Kidney glomerular epithelial cell (primary cell): ENCODE measurements at regions not wholly inside any gene's neighbourhood (a gene's known extent, or its start where the extent isn't known, plus 50 kb on each side); places are given as distances from the start of the nearest gene placed in this dataset.

Experiments used
- DNase-seq: peaks from one replicate; lab custom pipeline; 2025; lab: John Stamatoyannopoulos, UW

GRCh38 chr4:65120287-65120686, 550.0 kb downstream of the EPHA5 start:
- no peak for DNase-seq

GRCh38 chr4:65102419-65102818, 567.9 kb downstream of the EPHA5 start:
- DNase-seq, result no peak

- DNase-seq, result no peak
Observed at GRCh38 chr4:65096630-65097029, 573.7 kb downstream of the EPHA5 start.

GRCh38 chr4:65089666-65090065, 580.6 kb downstream of the EPHA5 start:
- no peak for DNase-seq

- no peak for DNase-seq
Observed at GRCh38 chr4:65083076-65083475, 587.2 kb downstream of the EPHA5 start.

GRCh38 chr4:65071564-65071963, 598.7 kb downstream of the EPHA5 start:
- no peak for DNase-seq

GRCh38 chr4:65069177-65069576, 601.1 kb downstream of the EPHA5 start:
- no peak for DNase-seq

GRCh38 chr4:65066106-65066505, 604.2 kb downstream of the EPHA5 start:
- no peak for DNase-seq

GRCh38 chr4:65063601-65064000, 606.7 kb downstream of the EPHA5 start:
- no peak for DNase-seq

- DNase-seq, result no peak
Observed at GRCh38 chr4:65050786-65051185, 619.5 kb downstream of the EPHA5 start.

- peak; percentile 8 for DNase-seq
Observed at GRCh38 chr4:65046192-65047133, 623.8 kb downstream of the EPHA5 start.

GRCh38 chr4:65033899-65034298, 624.6 kb upstream of the TECRL start:
- no peak for DNase-seq

- no peak for DNase-seq
Observed at GRCh38 chr4:65028592-65028991, 619.3 kb upstream of the TECRL start.

GRCh38 chr4:65023883-65024670, 614.8 kb upstream of the TECRL start:
- DNase-seq, result no peak

GRCh38 chr4:65023081-65023480, 613.8 kb upstream of the TECRL start:
- DNase-seq, result no peak

- no peak for DNase-seq
Observed at GRCh38 chr4:65021737-65022136, 612.5 kb upstream of the TECRL start.

GRCh38 chr4:65021149-65021548, 611.9 kb upstream of the TECRL start:
- no peak for DNase-seq

- no peak for DNase-seq
Observed at GRCh38 chr4:65019775-65020174, 610.5 kb upstream of the TECRL start.

- no peak for DNase-seq
Observed at GRCh38 chr4:65018313-65018712, 609.1 kb upstream of the TECRL start.

- DNase-seq, result no peak
Observed at GRCh38 chr4:65014078-65014477, 604.8 kb upstream of the TECRL start.

- DNase-seq, result peak; percentile 59
Observed at GRCh38 chr4:65007841-65008439, 598.7 kb upstream of the TECRL start.

GRCh38 chr4:64975177-64975576, 565.9 kb upstream of the TECRL start:
- no peak for DNase-seq

- DNase-seq, result no peak
Observed at GRCh38 chr4:64969081-64969480, 559.8 kb upstream of the TECRL start.
